HG02798 (cell line): ENCODE measurements at regions not wholly inside any gene's neighbourhood (a gene's known extent, or its start where the extent isn't known, plus 50 kb on each side); places are given as distances from the start of the nearest gene placed in this dataset.

ENCODE experiments used
- ATAC-seq: cut with Tn5 transposase; IDR thresholded peaks from one replicate; pipeline ENCODE4 v1.9.1; 2021; ENCODE audit warnings: mild to moderate bottlenecking; ENCODE audit not compliant: unreplicated experiment, poor library complexity

DNA sequence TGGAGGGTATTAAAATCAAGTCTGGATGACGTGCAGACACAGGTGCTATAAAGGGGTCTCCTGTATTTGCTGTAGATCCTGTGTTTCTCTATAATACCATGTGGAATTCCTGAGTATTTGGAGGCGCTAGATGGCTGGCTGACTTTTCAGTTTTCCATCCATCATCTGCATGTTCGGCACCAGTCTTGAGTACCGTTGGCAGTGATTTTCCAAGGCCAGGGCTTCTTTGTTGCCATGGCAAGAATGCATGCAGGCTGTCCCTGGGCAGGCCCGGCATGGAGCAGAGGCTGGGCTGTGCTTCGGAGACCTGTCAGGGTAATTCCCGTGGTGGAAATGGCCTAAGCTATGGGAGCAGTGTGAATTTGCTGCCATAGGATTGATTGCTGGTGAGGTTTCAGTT lies 405.9 kb upstream of the HS6ST1 start:
- ATAC-seq: no peak

DNA sequence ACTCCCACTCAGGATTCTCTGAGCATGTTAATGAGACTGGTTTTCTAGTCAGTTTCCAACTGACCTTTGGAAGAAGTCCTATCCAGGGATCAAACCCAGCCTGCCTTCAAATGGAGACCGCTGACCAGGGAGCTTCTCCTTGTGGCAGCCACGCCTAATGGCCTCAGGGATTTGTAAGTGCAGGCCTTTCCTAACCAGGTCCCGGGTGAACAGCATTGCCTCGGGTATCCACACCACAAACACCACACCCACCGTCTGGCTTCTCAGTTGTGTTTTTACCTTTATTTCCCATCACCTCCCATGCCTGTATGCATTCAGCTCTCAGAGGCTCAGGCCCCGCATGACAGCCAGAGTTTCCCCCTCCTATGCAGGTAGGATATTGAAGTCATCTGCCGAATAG lies 406.3 kb upstream of the HS6ST1 start:
- no peak for ATAC-seq

DNA sequence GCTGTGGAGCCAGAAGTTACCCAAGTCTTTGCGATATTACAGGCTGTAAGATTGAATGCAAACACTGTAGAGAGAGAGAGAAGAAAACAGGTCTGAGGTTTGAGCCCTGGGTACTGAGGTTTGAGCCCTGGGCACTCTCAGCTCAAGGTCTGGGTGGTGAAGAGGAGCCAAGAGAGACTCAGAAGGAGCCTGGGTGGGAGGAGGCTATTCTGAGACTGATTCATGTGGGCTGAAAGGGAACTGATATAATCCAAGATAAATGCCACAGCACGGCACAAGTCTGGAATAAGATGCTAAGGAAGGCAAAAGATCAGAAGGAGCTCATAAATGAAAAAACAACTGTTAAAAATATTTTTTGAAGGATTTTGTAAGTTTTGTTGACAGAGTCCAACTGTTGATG lies 407.6 kb upstream of the HS6ST1 start:
- ATAC-seq: no peak

DNA sequence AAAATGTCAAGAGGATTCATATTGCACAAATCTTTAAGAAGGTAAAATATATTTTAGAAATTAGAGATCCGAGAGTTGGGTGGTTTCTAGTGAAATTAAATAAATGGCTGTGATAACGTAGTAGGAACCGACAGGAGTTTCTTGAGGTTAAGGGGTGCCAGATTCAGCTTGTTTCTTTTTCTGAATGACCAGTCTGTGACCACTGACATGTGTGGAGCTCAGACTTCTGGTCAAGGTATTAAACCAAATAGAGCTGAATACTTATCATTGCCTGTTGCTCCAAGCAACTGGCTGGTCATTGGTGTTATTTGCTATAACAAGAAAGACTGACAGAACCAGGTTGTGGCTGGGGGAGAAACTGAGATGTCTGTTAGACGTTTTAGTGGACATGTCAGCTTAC lies 408.2 kb upstream of the HS6ST1 start:
- ATAC-seq: peak; percentile 63

DNA sequence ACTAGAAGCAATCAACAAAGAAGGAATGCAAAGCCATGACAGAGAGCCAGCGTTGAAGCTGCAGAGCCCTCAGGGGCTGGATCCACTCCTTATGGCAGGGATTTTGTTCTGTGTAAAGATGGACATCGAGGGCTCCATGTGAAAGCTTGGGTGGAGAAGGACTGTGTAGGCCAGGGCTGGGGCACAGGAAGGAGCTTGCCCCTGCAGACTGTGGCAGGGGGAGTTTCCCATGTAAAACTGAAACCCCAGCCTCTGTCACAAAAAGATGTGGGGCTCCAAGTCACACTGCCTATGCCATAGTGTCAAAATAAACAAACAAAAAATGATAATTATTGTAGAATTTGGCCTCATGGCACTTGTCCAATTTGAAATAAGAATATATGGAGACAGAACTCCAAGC lies 408.7 kb upstream of the HS6ST1 start:
- ATAC-seq: peak; percentile 73

DNA sequence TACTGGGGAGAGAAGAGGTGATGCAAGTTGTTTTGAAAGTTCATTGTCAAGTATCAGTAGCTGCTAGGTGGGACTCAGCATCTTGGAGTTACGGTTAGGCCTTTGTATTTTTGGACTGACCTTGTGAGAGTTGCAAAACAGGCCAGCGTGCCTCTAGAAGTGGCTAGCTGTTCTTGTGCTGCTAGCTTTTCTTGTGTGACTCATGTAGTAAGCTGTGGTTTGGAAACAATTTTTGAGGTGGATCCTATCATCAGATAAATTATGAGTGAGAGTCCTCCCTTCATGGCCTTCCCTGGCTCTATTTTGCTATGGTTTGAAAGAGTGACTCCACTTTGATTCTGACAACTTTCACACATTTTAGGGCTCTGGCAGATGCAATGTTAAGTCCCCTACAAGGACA lies 409.2 kb upstream of the HS6ST1 start:
- ATAC-seq: peak; percentile 66

DNA sequence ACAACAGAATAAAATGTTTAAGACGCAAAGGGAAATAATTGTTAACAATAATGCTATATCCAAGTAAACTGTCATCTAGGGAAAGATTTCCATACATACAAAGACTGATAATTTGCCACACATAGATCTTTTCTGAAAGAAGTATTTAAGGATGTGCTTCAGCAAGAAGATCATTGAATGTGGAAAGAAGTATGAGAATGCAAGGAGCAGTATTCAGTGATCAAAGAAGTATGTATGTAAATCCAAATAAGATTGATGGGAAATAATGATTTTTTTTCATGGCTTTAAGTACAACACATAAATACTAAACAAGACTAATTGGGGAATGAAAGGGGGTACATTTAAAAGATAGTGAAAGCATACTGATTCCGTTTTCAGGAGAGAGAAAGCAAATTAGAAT lies 410.4 kb upstream of the HS6ST1 start:
- ATAC-seq: no peak

DNA sequence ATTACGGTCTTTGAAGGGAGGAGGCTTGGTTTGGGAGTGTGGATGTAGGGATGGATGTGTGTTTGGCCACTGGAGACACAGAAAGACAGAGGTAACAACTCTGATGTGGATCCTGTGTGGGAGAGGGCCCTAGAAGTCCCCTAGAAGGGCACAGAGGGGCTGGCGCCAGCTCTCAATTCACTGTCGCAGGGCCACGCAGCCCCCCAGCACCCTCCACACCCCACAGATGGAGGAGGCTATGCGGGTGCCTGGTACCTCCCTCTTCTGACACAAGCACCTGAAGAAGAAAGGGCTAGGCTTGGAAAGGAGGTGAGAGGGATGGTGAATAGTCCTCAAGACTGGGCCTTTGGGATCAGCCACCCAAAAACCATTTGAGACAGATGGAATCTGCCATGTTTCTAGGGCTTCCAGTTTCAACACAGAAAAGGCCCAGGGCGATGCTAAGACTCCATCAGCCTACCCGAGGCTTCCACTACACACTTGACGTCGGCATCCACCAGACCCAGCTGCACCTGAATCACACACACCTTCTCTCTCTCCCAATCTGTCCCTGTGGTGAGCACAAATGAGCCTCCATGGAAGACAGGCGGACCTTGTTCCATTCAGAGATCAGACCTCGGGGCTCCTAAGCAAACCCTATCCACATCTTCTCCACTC lies 413.5 kb upstream of the HS6ST1 start:
- ATAC-seq: no peak

DNA sequence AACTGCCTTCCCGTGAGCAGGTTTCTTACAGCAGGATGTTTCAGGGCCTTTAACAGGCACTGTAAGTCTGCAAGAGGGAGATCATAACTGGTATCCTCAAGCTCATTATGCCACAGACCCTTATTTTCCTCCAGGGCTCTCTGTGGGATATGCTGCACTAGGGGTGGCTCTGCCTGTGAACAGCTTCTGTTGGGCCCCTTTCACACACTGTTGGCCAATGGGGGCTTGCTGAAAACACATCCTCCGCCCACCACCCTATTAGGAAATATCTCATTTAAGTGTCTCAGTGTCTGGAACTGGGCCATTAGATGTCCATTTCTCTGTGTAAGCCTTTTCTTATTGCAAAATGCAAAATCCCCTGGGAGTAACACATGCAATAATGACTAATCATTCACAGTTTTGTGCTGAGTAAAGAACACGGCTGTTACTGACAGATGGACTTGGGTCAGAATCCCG lies 414.3 kb upstream of the HS6ST1 start:
- peak; percentile 56 for ATAC-seq

DNA sequence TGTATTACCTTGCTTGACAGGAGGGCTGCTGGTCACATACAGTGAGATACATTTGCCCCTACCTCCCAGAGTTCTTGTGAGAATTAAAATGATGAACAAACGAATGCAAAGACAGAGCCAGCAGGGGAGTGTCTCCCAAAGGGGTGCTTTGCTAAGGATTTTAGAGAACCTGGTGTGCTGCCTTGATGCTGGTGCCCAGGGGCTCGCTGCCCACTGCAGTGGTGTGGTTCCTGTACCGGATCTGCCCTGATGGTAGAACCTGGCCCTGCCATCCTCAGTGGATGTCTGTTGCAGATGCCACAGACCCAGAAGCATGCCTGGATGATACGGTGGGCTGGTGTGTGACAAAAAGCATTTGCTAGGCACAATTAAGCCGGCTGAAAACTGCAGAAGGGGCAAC lies 414.8 kb upstream of the HS6ST1 start:
- ATAC-seq: no peak

DNA sequence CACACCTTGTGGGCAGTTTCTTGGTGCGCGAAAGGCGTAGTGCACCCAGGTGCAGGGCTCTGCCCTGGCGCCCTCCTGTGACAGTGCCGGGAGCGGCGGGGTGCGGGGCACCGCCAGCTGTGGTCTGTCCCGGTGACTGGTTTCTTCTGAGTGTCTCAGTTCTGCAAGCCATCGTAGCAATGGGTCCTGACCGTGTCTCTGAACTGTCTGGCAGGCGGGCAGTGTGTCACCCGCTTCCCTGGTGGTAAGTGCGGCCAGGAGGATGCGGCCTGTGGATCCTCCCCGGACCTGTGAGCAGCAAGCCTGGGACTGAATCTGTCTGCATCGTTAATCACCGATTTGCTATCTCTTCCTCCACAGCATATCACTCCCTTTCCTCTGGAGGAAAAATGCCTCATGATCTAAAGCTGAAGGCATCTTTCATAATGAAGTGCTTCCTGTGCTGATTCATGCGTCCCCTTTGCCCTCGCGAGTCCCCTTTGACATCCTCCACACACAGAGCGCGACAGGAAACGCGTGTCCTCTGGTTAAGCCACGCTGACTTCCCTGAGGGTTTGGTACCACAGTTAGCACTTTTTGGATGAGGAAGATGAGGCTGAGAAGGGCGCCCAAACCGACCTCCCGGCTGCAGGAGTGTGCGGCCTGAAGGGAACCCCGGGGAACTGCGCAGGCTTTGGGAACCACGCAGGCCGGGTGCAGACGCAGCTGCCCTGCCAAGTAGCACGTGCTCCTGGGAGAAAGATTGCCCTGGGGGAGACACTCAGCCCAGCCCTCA lies 416.0 kb upstream of the HS6ST1 start:
- ATAC-seq: peak; percentile 58

DNA sequence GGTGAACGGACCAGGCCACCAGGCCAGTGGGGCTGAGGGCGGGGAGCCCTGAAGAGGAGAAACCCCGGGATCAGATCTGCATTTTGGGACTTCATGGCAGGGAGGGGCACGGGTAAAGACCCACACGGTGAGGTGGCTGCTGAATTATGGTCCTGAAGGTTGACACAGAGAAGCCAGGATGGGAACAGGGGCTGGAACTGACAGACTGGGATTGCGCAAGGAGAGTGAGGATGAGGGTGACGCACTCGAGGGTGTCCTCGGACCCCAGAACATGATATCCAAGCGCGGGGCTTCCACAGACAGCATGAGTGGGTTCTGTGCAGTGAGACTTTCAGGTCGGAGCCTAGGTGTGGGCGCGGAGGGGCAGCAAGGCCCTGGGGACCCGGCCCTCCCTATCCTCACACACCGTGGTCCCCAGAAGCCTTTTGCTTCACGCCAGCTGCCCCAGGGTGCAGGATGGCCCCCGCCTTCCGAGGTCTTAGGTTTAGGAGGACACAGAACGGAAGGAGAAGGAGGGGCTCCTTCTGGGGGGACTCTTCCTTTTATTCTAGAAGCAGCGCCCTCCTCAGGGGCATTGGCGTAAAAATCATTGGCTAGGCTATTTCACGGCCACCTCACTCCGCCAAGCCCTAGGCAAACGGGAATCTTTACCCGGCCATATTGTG lies 416.8 kb upstream of the HS6ST1 start:
- no peak for ATAC-seq

DNA sequence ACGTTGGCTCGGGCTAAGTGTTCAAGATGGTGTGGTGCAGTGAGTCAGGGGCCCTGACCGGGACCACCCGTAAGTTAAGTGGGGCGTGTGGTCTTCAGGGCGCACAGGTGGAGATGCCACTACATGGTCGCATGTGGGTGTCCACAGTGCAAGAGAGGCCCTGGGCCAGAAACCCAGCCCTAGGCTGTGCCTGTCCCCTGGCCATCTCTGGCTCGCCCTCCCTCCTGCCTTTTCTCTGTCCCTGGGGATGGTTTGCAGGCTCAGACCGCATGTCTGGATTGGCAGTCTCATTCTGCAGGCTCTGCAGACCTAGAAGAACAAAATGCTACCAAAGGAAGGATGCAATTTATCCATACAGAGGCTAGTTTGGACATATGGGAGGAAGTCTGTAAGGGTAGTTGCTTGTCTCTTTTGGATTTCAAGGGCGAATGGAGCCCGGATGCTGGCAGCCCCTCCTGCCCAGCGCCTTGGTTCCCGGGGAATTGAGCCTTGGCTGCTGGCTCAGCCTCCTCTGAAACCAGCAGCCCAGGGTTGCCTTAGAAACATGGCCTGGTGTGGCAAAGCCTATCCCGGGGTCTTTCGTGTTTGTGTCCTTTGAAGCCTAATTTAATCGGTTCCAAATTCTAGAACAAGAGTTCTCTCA lies 417.5 kb upstream of the HS6ST1 start:
- ATAC-seq: no peak

DNA sequence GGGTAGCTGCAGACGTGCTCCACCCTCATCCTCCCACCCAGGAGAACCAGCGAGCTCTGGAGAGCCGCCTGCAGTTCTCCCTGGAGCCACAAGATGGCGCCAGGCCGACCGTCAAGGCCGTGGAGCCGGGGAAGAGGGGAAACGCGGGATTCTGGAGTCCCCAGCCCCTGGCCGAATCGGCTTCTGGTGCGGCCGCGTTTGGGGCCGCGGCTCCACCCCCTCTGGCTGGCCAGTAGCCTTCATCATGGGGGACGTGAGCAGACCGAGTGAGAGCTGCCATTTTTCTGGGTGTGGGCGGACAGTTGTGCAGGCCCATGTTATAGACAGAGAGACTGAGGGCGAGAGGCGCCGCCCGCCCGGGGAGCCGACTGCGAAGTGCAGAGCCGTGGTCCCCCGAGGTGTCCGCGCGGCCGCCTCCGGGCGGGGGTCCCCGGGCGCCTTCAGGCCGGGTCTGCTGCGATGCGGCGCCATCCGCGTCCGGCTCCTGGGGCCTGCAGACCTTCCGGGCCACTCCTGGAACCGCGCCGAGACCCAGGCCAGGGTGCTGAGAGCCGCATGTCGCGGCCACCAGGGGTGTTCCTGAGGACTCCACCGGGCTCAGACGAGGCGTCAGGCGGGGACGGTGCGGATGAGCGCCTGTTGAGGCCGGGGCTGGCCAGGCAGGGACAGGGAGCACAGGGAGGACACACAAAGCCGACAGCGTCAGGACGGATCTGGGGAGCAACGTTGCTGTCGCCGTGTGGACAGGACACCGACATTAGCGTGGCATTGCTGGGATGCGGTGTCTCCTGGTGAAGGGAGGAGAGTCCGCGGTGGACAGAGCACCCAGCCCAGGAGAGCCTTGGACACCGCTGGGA lies 418.2 kb upstream of the HS6ST1 start:
- peak; percentile 60 for ATAC-seq

DNA sequence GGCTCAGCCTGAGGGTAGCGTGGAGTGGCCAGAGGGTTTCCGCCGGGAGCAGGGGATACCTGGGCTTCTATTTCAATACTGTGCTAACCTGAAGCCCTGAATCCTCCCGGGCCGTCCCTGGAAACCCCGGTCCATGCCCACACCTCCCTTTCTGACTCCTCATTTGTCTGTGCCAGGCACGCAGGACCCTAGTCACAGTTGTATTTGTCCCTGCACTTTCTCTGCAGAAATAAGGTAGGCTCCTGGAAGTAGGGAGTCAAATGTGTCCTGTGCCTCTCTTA lies 418.8 kb upstream of the HS6ST1 start:
- no peak for ATAC-seq

DNA sequence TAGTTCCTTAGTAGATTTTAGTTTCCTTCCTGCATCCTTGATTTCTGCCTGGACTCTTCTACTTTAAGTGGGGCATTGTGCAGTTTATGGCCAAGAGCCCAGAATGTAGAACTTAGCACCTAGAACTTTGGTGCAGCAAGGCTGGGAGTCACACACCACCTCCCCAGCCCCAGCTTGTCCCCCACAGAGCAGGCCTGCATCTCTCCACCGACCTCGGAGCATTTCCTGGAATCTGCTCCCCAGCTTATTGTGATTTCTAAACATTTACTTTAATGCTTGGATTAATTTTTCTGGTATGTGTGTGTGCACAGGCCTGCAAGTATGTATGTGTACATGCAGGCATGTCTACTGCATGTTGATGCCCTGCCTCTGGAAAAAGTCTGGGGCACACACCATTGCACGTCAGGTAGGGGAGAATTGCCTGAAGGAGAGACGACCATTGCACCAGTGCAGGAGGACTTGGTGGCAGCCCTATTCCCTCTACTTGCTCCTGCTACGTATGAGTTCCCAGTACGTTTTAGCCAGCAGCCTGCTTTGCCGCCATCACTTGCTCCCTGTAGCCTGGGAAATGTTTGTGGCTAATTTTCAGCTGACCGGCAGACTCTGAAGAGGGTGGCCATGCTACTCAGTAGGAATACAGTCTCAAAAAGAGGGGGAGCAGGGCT lies 419.9 kb upstream of the HS6ST1 start:
- no peak for ATAC-seq

DNA sequence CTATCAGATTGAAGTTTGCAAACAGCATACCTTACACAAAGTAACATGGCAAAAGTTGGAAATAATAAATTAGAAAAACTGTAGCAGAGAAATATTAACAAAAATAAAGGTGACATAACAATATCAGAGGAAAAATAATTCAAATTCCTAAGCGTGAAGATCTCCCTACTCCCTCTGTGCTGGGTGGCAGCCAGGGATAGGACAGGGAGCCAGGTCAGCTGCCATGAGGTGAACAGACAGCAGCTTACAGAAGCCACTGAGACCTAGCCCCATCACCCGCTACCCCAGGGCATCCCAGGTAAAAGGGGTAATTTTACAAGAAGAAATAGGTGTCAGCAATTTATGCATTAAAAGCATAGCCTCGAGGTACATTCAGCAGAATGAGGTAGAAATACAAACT lies 423.8 kb upstream of the HS6ST1 start:
- ATAC-seq: no peak

DNA sequence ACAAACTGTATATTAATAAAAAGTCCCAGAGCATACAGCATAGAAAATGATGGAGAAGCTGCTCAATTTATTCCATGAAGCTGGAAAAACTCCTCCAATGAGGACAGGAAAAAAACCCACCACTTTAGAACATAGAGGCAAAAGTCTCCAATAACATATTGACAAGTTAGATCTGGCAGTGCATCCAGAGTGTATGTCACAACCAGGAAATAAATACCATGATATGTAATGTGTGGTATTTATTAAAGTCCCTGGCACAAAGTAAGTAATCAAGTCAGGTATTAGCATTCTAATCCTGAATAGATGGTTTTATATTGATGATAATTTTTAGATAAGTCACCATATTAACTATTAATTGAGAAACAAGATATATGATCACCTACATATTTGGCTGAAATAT lies 427.3 kb upstream of the HS6ST1 start:
- ATAC-seq: no peak

DNA sequence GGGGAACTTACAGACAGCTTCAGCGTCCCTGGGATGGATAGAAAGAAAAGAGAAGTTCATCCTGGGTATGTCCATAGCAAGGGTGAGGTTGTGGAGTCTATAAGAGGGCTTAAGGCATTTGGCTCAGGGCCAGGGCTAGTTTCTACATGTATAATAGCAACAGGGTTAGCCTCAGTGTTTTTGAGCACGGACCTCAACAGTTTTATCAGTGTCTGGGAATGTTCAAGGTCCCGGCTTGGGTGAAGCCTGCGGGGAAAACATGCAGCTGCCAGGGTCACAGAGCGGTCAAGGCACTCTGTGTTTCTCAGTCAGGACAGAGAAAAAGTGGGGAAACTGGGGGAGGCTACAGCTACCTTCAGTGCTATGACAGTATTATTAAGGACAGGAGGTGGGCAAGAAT lies 427.7 kb upstream of the HS6ST1 start:
- ATAC-seq: no peak

DNA sequence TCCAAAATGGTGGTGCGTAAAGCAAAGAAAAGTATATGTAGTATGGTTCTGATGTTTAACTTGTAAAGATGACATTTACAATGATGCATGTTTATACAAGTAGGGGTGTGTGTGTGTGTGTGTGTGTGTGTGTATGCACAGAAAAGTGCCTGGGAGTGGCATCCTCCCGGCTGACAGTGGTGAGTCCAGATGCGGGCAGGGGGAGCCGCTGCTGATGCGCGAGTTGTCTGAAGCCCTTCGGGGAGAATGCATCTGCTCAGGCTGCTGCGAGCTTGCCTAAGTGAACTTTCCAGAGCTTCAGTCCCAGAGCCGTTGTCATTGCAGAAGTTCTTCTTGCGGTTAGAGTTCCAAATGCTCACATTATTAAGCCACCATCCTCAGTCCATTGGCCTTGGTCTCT lies 429.7 kb upstream of the HS6ST1 start:
- ATAC-seq: no peak
